Naive thymus-derived CD8-positive, alpha-beta T cell (primary cell): ENCODE measurements at regions not wholly inside any gene's neighbourhood (a gene's known extent, or its start where the extent isn't known, plus 50 kb on each side); places are given as distances from the start of the nearest gene placed in this dataset.

Source experiments
- ATAC-seq, 2 donors: fragments of 150-1000 bp; cut with Tn5 transposase in 1 of 2; sonication (Bioruptor Pico), chemical (Tn5 transposase) in 1 of 2; 1 replicate in 1 of 2; 2 replicates in 1 of 2; pipeline ENCODE4 v1.10.0; 2021; ENCODE audit warnings: mild to moderate bottlenecking in 2 of 2, moderate library complexity in 2 of 2
- POLR2A ChIA-PET: fragments of 350-600 bp; sonication (Branson Sonifier 250); formaldehyde crosslinking; loops from one replicate; lab custom pipeline; 2021; ENCODE audit warnings: antibody characterized with exemption; lab: Charles Lee
- DNase-seq, 10 donors: peaks; one replicate each; pipeline versions ENCODE4 v3.0.0 to v3.0.0-alpha.2; 2020 to 2022
- H3K27ac Mint-ChIP-seq, 10 donors: one replicate each; pipeline ENCODE4 v1.8.0; 2020 to 2022; ENCODE audit warnings: mild to moderate bottlenecking in 10 of 10, mixed read lengths in 10 of 10, moderate library complexity in 4 of 10, inconsistent platforms in 1 of 10
- H3K27me3 Mint-ChIP-seq, 5 donors: one replicate each; pipeline ENCODE4 v1.8.0; 2021 to 2022; ENCODE audit warnings: mixed read lengths in 5 of 5
- H3K36me3 Mint-ChIP-seq, 3 donors: one replicate each; pipeline ENCODE4 v1.8.0; 2020 to 2022; ENCODE audit warnings: mixed read lengths in 3 of 3, mild to moderate bottlenecking in 2 of 3, inconsistent platforms in 1 of 3
- H3K4me1 Mint-ChIP-seq, 4 donors: one replicate each; pipeline ENCODE4 v1.8.0; 2021 to 2022; ENCODE audit warnings: mixed read lengths in 4 of 4
- H3K4me3 Mint-ChIP-seq, 10 donors: one replicate each; pipeline ENCODE4 v1.8.0; 2020 to 2022; ENCODE audit warnings: mild to moderate bottlenecking in 10 of 10, mixed read lengths in 10 of 10, moderate library complexity in 6 of 10, inconsistent platforms in 1 of 10
- H3K9me3 Mint-ChIP-seq, 9 donors: one replicate each; pipeline ENCODE4 v1.8.0; 2020 to 2022; ENCODE audit warnings: mixed read lengths in 9 of 9, mild to moderate bottlenecking in 3 of 9, inconsistent platforms in 1 of 9, moderate library complexity in 1 of 9

GRCh38 chr13:64266024-64266423, 2850.4 kb upstream of the PCDH20 start:
- DNase-seq (no peak), ATAC-seq (no peak)
- no peak overlapping the region for H3K27ac Mint-ChIP-seq
- H3K36me3 Mint-ChIP-seq: no peaks in the 10 kb centered on the region
- peaks cover 8 to 41% (median 19%) of the 10 kb centered on the region in 9 donors for H3K9me3 Mint-ChIP-seq
- no peaks in the 10 kb centered on the region for H3K4me1 Mint-ChIP-seq
- H3K27me3 Mint-ChIP-seq: no peaks in the 10 kb centered on the region
- no peak overlapping the region for H3K4me3 Mint-ChIP-seq
- POLR2A ChIA-PET: no interaction called here

DNA sequence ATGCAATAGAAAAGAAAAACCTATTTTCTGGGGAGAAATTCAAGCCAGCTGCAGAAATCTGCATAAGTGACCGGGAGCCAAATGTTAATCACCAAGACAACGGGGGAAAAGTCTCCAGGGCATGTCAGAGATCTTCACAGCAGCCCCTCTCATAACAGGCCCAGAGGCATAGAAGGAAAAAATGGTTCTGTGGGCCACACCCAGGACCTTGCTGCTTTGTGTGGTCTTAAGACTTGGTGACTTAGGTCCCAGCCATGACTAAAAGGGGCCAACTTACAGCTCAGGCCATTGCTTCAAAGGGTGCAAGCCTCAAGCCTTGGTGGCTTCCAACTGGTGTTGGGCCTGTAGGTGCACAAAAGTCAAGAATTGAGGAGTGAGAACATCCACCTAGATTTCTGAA, 2847.6 kb upstream of the PCDH20 start:
- no peaks in the 10 kb centered on the region for H3K36me3 Mint-ChIP-seq
- H3K4me3 Mint-ChIP-seq: no peak overlapping the region
- no peak for DNase-seq
- no peak for ATAC-seq
- POLR2A ChIA-PET: no interaction called here
- H3K27me3 Mint-ChIP-seq: no peaks in the 10 kb centered on the region
- H3K9me3 Mint-ChIP-seq: peaks cover 10 to 46% (median 17%) of the 10 kb centered on the region in 9 donors
- H3K27ac Mint-ChIP-seq: no peak overlapping the region
- H3K4me1 Mint-ChIP-seq: no peaks in the 10 kb centered on the region

GRCh38 chr13:64256751-64257150, 2841.1 kb upstream of the PCDH20 start:
- Mint-ChIP-seq H3K4me1 (no peaks in the 10 kb centered on the region), H3K36me3 (peaks cover 0 to 10% (median 0%) of the 10 kb centered on the region in 3 donors), H3K27me3 (no peaks in the 10 kb centered on the region), H3K4me3 (no peak overlapping the region), H3K27ac (no peak overlapping the region), H3K9me3 (peaks cover 4 to 34% (median 13%) of the 10 kb centered on the region in 9 donors)
- DNase-seq (no peak), ATAC-seq (no peak)
- POLR2A ChIA-PET: no interaction called here

- ATAC-seq (no peak), DNase-seq (no peak)
- POLR2A ChIA-PET: no interaction called here
- Mint-ChIP-seq H3K27ac (no peak overlapping the region), H3K4me1 (no peaks in the 10 kb centered on the region), H3K4me3 (no peak overlapping the region), H3K36me3 (peaks cover 0 to 10% (median 0%) of the 10 kb centered on the region in 3 donors), H3K27me3 (no peaks in the 10 kb centered on the region), H3K9me3 (peaks cover 0 to 40% (median 10%) of the 10 kb centered on the region in 9 donors)
Measured at GRCh38 chr13:64255988-64256387, 2840.3 kb upstream of the PCDH20 start.

- Mint-ChIP-seq H3K9me3 (peaks cover 2 to 29% (median 10%) of the 10 kb centered on the region in 9 donors), H3K4me3 (no peak overlapping the region), H3K27me3 (no peaks in the 10 kb centered on the region), H3K27ac (no peak overlapping the region), H3K4me1 (no peaks in the 10 kb centered on the region), H3K36me3 (peaks cover 0 to 7% (median 0%) of the 10 kb centered on the region in 3 donors)
- no peak for DNase-seq
- ATAC-seq: no peak
- POLR2A ChIA-PET: no interaction called here
Measured at GRCh38 chr13:64248371-64249065, 2832.9 kb upstream of the PCDH20 start.

DNA sequence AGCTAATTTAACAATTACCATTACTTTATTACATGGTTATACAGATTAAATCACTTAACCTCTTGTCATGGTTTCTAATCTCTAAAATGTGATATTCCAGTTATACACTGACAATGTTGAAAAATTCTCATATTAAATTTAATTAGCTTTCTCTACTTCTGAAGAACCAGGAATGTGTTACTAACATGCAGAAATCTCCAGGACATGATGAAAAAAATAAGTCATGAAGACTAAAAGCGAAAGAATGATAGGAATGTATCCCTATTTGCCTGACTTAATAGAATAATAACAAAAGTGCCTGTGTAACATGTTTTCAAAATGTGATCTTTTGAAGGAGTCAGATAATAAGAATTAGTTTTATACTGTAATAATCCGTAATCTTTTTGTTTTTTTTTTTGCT, 2823.7 kb upstream of the PCDH20 start:
- Mint-ChIP-seq H3K9me3 (peaks cover 0 to 29% (median 9%) of the 10 kb centered on the region in 9 donors), H3K4me3 (no peak overlapping the region), H3K27me3 (no peaks in the 10 kb centered on the region), H3K36me3 (no peaks in the 10 kb centered on the region), H3K4me1 (no peaks in the 10 kb centered on the region), H3K27ac (no peak overlapping the region)
- POLR2A ChIA-PET: no interaction called here
- ATAC-seq (no peak), DNase-seq (no peak)

DNA sequence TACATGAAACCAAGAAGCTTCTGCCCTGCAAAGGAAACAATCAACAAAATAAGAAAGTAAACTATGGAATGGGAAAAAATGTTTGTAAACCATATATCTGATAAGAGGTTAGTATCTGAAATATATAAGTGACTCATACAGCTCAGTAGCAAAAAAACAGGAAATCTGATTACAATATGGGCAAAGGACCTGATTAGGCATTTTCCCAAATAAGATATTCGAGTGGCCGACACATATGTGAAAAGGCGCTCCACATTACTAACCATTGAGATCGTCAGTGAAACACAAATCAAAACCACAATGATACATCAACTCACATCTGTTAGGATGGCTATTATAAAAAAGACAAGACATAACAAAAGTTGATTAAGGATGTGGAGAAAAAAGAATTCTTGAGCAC, 2818.6 kb upstream of the PCDH20 start:
- POLR2A ChIA-PET: no interaction called here
- Mint-ChIP-seq H3K4me3 (no peak overlapping the region), H3K27me3 (no peaks in the 10 kb centered on the region), H3K27ac (no peak overlapping the region), H3K4me1 (no peaks in the 10 kb centered on the region), H3K36me3 (no peaks in the 10 kb centered on the region), H3K9me3 (peaks cover 0 to 12% (median 3%) of the 10 kb centered on the region in 9 donors)
- DNase-seq (no peak), ATAC-seq (no peak)

DNA sequence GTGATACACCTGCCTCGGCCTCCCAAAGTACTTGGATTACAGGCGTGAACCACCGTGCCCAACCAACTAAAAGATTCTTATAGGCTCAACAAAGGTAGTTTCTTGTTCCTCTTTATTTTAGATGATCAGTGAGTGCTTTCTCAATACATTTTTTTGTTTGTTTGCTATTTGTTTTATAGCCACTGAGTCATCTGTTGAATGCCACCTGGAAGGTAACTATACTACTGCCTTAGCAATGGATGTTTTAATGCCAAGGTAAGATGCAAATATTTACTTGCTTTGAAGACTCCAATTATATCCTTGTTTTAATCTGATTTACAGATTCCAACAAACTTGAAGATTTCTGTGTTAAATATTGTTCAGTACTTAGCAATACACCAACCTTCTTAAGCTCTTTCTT, 2807.4 kb upstream of the PCDH20 start:
- POLR2A ChIA-PET: no interaction called here
- no peak overlapping the region for H3K27ac Mint-ChIP-seq
- no peaks in the 10 kb centered on the region for H3K36me3 Mint-ChIP-seq
- ATAC-seq: no peak
- H3K4me1 Mint-ChIP-seq: no peaks in the 10 kb centered on the region
- no peaks in the 10 kb centered on the region for H3K27me3 Mint-ChIP-seq
- peaks cover 0 to 24% (median 8%) of the 10 kb centered on the region in 9 donors for H3K9me3 Mint-ChIP-seq
- no peak overlapping the region for H3K4me3 Mint-ChIP-seq
- no peak for DNase-seq

DNA sequence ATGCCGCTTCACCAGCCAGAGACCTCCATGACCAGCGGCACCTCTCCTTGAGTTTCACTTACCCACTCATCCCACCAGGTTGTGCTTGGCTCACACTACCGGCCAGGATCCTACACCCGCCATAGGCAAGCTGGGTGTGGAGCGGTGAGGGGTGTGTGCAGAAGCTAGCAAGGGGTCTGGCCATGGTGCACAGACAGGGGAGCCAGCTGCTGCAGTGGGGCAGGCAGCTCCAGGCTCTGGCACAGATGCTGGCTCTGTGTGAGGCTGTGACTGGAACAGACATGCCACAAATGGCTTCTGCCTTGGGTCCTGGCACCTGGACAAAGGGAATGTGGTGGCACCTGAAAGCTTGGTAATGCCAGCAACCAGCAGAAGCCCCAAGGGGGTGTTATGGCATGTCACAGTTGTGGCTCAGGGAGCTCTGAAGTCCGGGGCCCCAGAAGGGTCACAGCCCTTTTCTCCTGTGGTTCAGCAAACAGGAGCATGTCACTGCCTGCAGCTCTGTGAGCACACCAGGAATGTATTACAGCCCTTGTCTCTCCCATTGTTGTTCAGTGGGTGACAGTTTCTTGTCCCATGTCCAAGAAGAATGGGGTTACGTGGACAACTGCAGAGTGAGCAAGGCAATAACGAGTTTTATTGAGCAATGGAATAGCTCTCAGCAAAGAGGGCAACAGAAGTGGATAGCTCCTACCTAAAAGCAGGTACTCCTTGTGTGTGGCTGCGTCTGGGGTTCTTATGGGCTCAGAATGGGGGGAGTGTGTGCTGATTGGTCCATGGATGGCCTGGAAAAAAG, 2791.0 kb upstream of the PCDH20 start:
- no peaks in the 10 kb centered on the region for H3K36me3 Mint-ChIP-seq
- no peak overlapping the region for H3K27ac Mint-ChIP-seq
- no peak for DNase-seq
- peaks cover 0 to 16% (median 7%) of the 10 kb centered on the region in 9 donors for H3K9me3 Mint-ChIP-seq
- H3K4me3 Mint-ChIP-seq: no peak overlapping the region
- no peaks in the 10 kb centered on the region for H3K4me1 Mint-ChIP-seq
- POLR2A ChIA-PET: no interaction called here
- ATAC-seq: no peak
- H3K27me3 Mint-ChIP-seq: no peaks in the 10 kb centered on the region

- no peak overlapping the region for H3K27ac Mint-ChIP-seq
- POLR2A ChIA-PET: no interaction called here
- H3K36me3 Mint-ChIP-seq: no peaks in the 10 kb centered on the region
- no peak for DNase-seq
- no peaks in the 10 kb centered on the region for H3K4me1 Mint-ChIP-seq
- ATAC-seq: no peak
- H3K4me3 Mint-ChIP-seq: no peak overlapping the region
- no peaks in the 10 kb centered on the region for H3K27me3 Mint-ChIP-seq
- H3K9me3 Mint-ChIP-seq: peaks cover 0 to 20% (median 2%) of the 10 kb centered on the region in 9 donors
Measured at GRCh38 chr13:64202517-64202916, 2786.9 kb upstream of the PCDH20 start.

- Mint-ChIP-seq H3K36me3 (no peaks in the 10 kb centered on the region), H3K4me3 (no peak overlapping the region), H3K9me3 (peaks cover 0 to 14% (median 2%) of the 10 kb centered on the region in 9 donors), H3K4me1 (no peaks in the 10 kb centered on the region), H3K27ac (no peak overlapping the region), H3K27me3 (no peaks in the 10 kb centered on the region)
- DNase-seq (no peak), ATAC-seq (no peak)
- POLR2A ChIA-PET: no interaction called here
Measured at GRCh38 chr13:64197232-64197631, 2781.6 kb upstream of the PCDH20 start.

GRCh38 chr13:64186503-64187250, 2771.0 kb upstream of the PCDH20 start:
- Mint-ChIP-seq H3K9me3 (peaks cover 3 to 26% (median 12%) of the 10 kb centered on the region in 9 donors), H3K27me3 (no peaks in the 10 kb centered on the region), H3K36me3 (no peaks in the 10 kb centered on the region), H3K27ac (no peak overlapping the region), H3K4me3 (no peak overlapping the region), H3K4me1 (no peaks in the 10 kb centered on the region)
- DNase-seq: no peak
- ATAC-seq: no peak
- POLR2A ChIA-PET: no interaction called here

DNA sequence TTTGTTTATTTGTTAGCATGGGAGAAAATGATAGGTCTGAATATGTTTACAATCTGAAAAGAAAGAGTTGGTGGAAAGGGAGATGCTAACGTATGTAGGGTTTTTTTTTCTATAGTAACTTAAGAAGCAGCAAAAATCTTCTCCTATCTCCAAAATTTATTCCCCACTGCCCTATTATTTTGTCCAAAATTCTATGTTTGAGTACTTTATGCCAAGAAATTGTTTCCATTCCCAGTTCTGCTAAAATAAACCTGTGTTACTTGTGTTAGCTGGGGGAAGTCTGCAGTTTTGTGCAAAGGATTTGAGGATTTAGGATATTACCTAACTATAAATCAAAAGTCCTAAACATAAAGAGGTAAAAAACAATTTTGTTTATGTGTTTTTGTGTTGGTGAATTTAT, 2770.4 kb upstream of the PCDH20 start:
- Mint-ChIP-seq H3K4me1 (no peaks in the 10 kb centered on the region), H3K27me3 (no peaks in the 10 kb centered on the region), H3K4me3 (no peak overlapping the region), H3K9me3 (peaks cover 3 to 26% (median 12%) of the 10 kb centered on the region in 9 donors), H3K27ac (no peak overlapping the region), H3K36me3 (no peaks in the 10 kb centered on the region)
- no peak for ATAC-seq
- DNase-seq: no peak
- POLR2A ChIA-PET: no interaction called here
